ENCODE measurements at regions not wholly inside any gene's neighbourhood (a gene's known extent, or its start where the extent isn't known, plus 50 kb on each side); places are given as distances from the start of the nearest gene placed in this dataset.

GRCh38 chr6:11333132-11333849 is 100.8 kb upstream of the NEDD9 start:
- peaks cover 92% of the 10 kb centered on the region for H3K79me2 ChIP-seq (ENCODE audit: insufficient read depth, low read length)
- no peak overlapping the region for H2AFZ ChIP-seq (ENCODE audit: low read depth, low read length, severe bottlenecking)
- no peaks in the 10 kb centered on the region for H3K9me2 ChIP-seq (replicated peaks; ENCODE audit: insufficient read depth, low read length)
- no peaks in the 10 kb centered on the region for H4K20me1 ChIP-seq (ENCODE audit: low read depth, low read length)
- no peak overlapping the region for H3K4me2 ChIP-seq (ENCODE audit: low read depth, low read length, poor library complexity, severe bottlenecking)
- TF ChIP-seq EZH2phosphoT487 (conservative IDR thresholded peaks at IDR 0.05; ENCODE audit: low read length) (no peak), CTCF (IDR thresholded peaks at IDR 0.05; ENCODE audit: insufficient read depth, low read length, poor library complexity, severe bottlenecking) (no peak)
- no peak overlapping the region for H3K9ac ChIP-seq (ENCODE audit: low read length)
- no peaks in the 10 kb centered on the region for H3K27me3 ChIP-seq (ENCODE audit: low read length)
- H3F3A ChIP-seq (ENCODE audit: insufficient read depth) = peaks cover 8% of the 10 kb centered on the region; the same call in 1 of the 2 replicates
- no peaks in the 10 kb centered on the region for H3K9me3 ChIP-seq (ENCODE audit: insufficient read depth, low read length)
- no peaks in the 10 kb centered on the region; the same call in 1 of the 2 replicates for H3K36me3 ChIP-seq (ENCODE audit: low read length)
- peak overlapping the region; percentile 25 for H3K27ac ChIP-seq (ENCODE audit: low read depth, low read length)
- no peak overlapping the region for H3K4me3 ChIP-seq (ENCODE audit: insufficient read depth, low read length, poor library complexity, severe bottlenecking)

GRCh38 chr6:11332463-11332862 is 100.0 kb upstream of the NEDD9 start:
- no peaks in the 10 kb centered on the region for H3K9me3 ChIP-seq (ENCODE audit: insufficient read depth, low read length)
- H4K20me1 ChIP-seq (ENCODE audit: low read depth, low read length) = no peaks in the 10 kb centered on the region
- H3K27me3 ChIP-seq (ENCODE audit: low read length) = no peaks in the 10 kb centered on the region
- no peaks in the 10 kb centered on the region; the same call in 1 of the 2 replicates for H3K36me3 ChIP-seq (ENCODE audit: low read length)
- no peak overlapping the region for H3K27ac ChIP-seq (ENCODE audit: low read depth, low read length)
- H3K9me2 ChIP-seq (replicated peaks; ENCODE audit: insufficient read depth, low read length) = no peaks in the 10 kb centered on the region
- peaks cover 91% of the 10 kb centered on the region for H3K79me2 ChIP-seq (ENCODE audit: insufficient read depth, low read length)
- H3K9ac ChIP-seq (ENCODE audit: low read length) = no peak overlapping the region
- H3F3A ChIP-seq (ENCODE audit: insufficient read depth) = peaks cover 8% of the 10 kb centered on the region; the same call in 1 of the 2 replicates
- H2AFZ ChIP-seq (ENCODE audit: low read depth, low read length, severe bottlenecking) = no peak overlapping the region
- no peak for TF ChIP-seq CTCF (IDR thresholded peaks at IDR 0.05; ENCODE audit: insufficient read depth, low read length, poor library complexity, severe bottlenecking)
- TF ChIP-seq EZH2phosphoT487 (conservative IDR thresholded peaks at IDR 0.05; ENCODE audit: low read length) = no peak
- H3K4me2 ChIP-seq (ENCODE audit: low read depth, low read length, poor library complexity, severe bottlenecking) = no peak overlapping the region
- H3K4me3 ChIP-seq (ENCODE audit: insufficient read depth, low read length, poor library complexity, severe bottlenecking) = no peak overlapping the region

- peaks cover 91% of the 10 kb centered on the region for H3K79me2 ChIP-seq (ENCODE audit: insufficient read depth, low read length)
- no peak overlapping the region for H3K9ac ChIP-seq (ENCODE audit: low read length)
- H3K9me3 ChIP-seq (ENCODE audit: insufficient read depth, low read length) = no peaks in the 10 kb centered on the region
- TF ChIP-seq CTCF (IDR thresholded peaks at IDR 0.05; ENCODE audit: insufficient read depth, low read length, poor library complexity, severe bottlenecking) = no peak
- TF ChIP-seq EZH2phosphoT487 (conservative IDR thresholded peaks at IDR 0.05; ENCODE audit: low read length) = no peak
- H3K27ac ChIP-seq (ENCODE audit: low read depth, low read length) = peak overlapping the region; percentile 5; the same call in 1 of the 2 replicates
- H3K36me3 ChIP-seq (ENCODE audit: low read length) = no peaks in the 10 kb centered on the region; the same call in 1 of the 2 replicates
- H4K20me1 ChIP-seq (ENCODE audit: low read depth, low read length) = no peaks in the 10 kb centered on the region
- peak overlapping the region; percentile 6 for H3K4me2 ChIP-seq (ENCODE audit: low read depth, low read length, poor library complexity, severe bottlenecking)
- H2AFZ ChIP-seq (ENCODE audit: low read depth, low read length, severe bottlenecking) = no peak overlapping the region
- H3K27me3 ChIP-seq (ENCODE audit: low read length) = no peaks in the 10 kb centered on the region
- no peaks in the 10 kb centered on the region for H3K9me2 ChIP-seq (replicated peaks; ENCODE audit: insufficient read depth, low read length)
- peaks cover 8% of the 10 kb centered on the region; the same call in 1 of the 2 replicates for H3F3A ChIP-seq (ENCODE audit: insufficient read depth)
- H3K4me3 ChIP-seq (ENCODE audit: insufficient read depth, low read length, poor library complexity, severe bottlenecking) = no peak overlapping the region
Observed at GRCh38 chr6:11331111-11331510, 98.6 kb upstream of the NEDD9 start.

Measured in SU-DHL-6 (cell line).